Prostate gland (tissue), 2 donors: ENCODE measurements at regions not wholly inside any gene's neighbourhood (a gene's known extent, or its start where the extent isn't known, plus 50 kb on each side); places are given as distances from the start of the nearest gene placed in this dataset.

Experiments
- DNase-seq: peaks from one replicate; pipeline ENCODE4 v3.0.0-alpha.2; 2019; ENCODE audit warnings: low spot score
- H3K27ac ChIP-seq, 2 donors: fragments of 200-600 bp; sonication (generic); 2 replicates each; pipeline ENCODE4 v1.5.1; 2017 to 2019
- H3K27me3 ChIP-seq: fragments of 200-600 bp; sonication (generic); replicated peaks from 2 replicates; pipeline ENCODE4 v1.5.1; 2019; ENCODE audit not compliant: insufficient read depth
- H3K36me3 ChIP-seq, 2 donors: fragments of 200-600 bp; sonication (generic); 1 replicate in 1 of 2; 2 replicates in 1 of 2; pipeline versions ENCODE4 v1.5.1 to v1.8.1; 2017 to 2019
- H3K4me1 ChIP-seq: fragments of 200-600 bp; sonication (generic); replicated peaks from 2 replicates; pipeline ENCODE4 v1.5.1; 2019
- H3K4me3 ChIP-seq, 2 donors: fragments of 200-600 bp; sonication (generic); 2 replicates each; pipeline ENCODE4 v1.5.1; 2017 to 2019
- H3K9me3 ChIP-seq: fragments of 200-600 bp; sonication (generic); 2 replicates; pipeline ENCODE4 v1.5.1; 2017
- CTCF ChIP-seq, 4 experiments: fragments of 200-600 bp in 2 of 4; fragments of 450-650 bp in 2 of 4; sonication (generic) in 2 of 4; IDR thresholded peaks; 1 replicate in 3 of 4; 2 replicates in 1 of 4; pipeline ENCODE4 v1.5.1; 2016 to 2019; ENCODE audit warnings: antibody characterized with exemption in 4 of 4, mild to moderate bottlenecking in 2 of 4, moderate library complexity in 2 of 4
- POLR2A ChIP-seq: fragments of 450-650 bp; IDR thresholded peaks from one replicate; pipeline ENCODE4 v1.6.1; 2016; ENCODE audit warnings: antibody characterized with exemption, mild to moderate bottlenecking
- POLR2AphosphoS5 ChIP-seq: sonication (generic); formaldehyde crosslinking; IDR thresholded peaks from one replicate; pipeline ENCODE4 v1.6.1; 2017; ENCODE audit warnings: antibody characterized with exemption
- WGBS: methylation state at CpG from one replicate; pipeline ENCODE4 v1.1.5; 2018; 5-methylcytosine and 5-hydroxymethylcytosine counted together
- intact Hi-C: fragments of 100-400 bp; cut with DNase I; formaldehyde crosslinking; loops from one replicate; pipeline ENCODE4 v1.14.2; 2022

DNA sequence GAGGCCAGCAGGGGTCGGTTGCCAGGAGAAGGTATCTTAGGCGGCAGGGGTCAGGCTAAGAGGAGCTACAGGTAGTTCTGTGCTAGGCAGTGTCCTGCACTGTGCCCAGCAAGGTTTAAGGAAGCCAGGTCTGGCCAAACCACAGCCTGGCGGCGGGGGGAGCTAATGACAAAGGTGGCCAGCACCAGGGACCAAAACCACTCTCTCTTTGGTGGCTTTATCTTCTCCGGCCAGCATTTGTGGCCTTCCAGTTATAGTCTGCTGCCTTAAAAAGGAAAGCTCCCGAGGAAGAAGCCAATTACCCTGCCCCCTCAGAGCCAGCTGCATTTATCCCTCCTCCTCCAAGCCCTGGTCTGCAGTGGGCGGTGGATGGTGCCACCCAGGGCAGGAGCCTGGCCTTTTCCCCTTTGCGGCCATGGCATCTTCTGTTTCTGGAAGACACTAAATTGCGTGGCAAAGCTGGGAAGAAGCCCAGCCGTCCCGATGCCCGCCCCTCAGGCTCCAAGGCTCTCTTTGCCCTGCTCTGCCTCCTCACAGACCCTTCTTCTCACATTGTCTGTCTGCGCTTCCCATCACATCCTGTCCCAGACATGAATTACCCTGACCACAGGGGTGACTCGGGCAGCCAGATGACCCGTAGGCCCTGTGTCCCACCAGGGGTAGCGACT, 94.6 kb downstream of the EN1 start:
- Histone ChIP-seq H3K36me3 (no peaks in the 10 kb centered on the region), H3K27ac (no peak overlapping the region), H3K4me1 (no peaks in the 10 kb centered on the region), H3K27me3 (no peaks in the 10 kb centered on the region), H3K4me3 (no peak overlapping the region), H3K9me3 (no peaks in the 10 kb centered on the region)
- 82% methylated on average over 16 of the region's 16 CpGs for WGBS
- no peak for TF ChIP-seq CTCF (IDR thresholded peaks at IDR 0.05)
- TF ChIP-seq POLR2AphosphoS5, result no peak
- TF ChIP-seq POLR2A, result no peak
- no peak for DNase-seq
- intact Hi-C loops, result no loop called here

DNA sequence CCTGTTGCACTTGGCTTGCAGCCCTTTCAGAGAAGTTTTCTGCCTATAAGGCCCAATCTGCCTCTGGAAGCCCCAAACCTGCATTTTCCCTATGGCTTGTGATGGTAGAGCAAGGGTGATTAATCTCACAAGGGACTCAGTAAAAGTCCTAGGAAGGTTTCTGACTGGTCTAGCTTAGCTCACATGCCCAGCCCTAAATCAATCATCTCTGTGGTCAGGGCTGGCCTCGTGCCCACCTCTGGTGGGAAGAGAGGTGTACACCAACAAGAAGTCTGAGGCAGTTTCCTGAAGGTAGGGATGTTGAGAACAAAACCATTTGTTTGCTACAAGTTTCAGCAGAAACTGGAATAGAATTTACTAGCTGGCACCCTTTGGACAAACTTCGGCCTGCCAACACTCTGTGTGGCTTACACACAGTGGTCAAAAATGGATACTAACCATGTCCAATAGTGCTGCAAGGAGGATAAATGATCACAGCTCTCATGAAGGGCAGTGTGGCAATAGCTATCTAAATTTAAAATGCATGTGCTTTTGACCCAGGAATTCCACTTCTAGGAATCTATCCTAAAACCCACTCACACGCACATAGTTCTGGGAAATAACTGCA, 96.4 kb downstream of the EN1 start:
- no peak for DNase-seq
- no peaks in the 10 kb centered on the region for H3K36me3 ChIP-seq
- H3K27me3 ChIP-seq, result no peaks in the 10 kb centered on the region
- no peak for TF ChIP-seq POLR2A
- no peak for TF ChIP-seq POLR2AphosphoS5
- no peak for TF ChIP-seq CTCF (IDR thresholded peaks at IDR 0.05)
- H3K27ac ChIP-seq, result no peak overlapping the region
- 37% methylated on average over 3 of the region's 3 CpGs for WGBS
- H3K4me1 ChIP-seq, result no peaks in the 10 kb centered on the region
- H3K4me3 ChIP-seq, result no peak overlapping the region
- intact Hi-C loops, result no loop called here
- H3K9me3 ChIP-seq, result no peaks in the 10 kb centered on the region

- 40% methylated on average over 3 of the region's 3 CpGs for WGBS
- no peak for DNase-seq
These were observed 99.1 kb downstream of the EN1 start for GRCh38 chr2:118748245-118748885.

DNA sequence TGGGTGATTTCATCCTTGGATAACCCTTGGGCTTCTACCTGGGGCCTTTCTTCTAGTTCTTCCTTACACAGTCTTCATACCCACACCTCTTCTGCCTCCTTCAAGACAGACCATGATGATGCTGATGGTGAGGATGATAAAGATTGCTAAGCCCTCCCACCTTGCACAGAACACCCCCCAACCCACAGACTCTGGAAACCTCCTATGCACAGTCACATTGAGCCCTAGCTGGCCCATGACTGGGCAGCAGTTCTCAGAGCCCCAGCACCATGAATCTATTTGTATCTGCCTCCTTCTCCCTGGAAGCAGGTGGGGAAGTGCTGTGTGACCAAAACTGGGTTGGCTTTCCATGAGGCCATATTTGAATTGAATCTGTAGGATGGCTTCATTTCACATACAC, 99.8 kb downstream of the EN1 start:
- Histone ChIP-seq H3K27ac (no peak overlapping the region), H3K4me3 (no peak overlapping the region), H3K9me3 (no peaks in the 10 kb centered on the region), H3K36me3 (no peaks in the 10 kb centered on the region), H3K4me1 (no peaks in the 10 kb centered on the region), H3K27me3 (no peaks in the 10 kb centered on the region)
- TF ChIP-seq POLR2A (no peak), CTCF (IDR thresholded peaks at IDR 0.05) (no peak), POLR2AphosphoS5 (no peak)
- DNase-seq, result no peak
- intact Hi-C loops, result no loop called here

More at GRCh38 chr2:118748245-118748885, 99.1 kb downstream of the EN1 start:
- no peak for TF ChIP-seq POLR2A
- no peak for TF ChIP-seq CTCF (IDR thresholded peaks at IDR 0.05)
- TF ChIP-seq POLR2AphosphoS5, result no peak
- no peaks in the 10 kb centered on the region for H3K36me3 ChIP-seq
- no peak overlapping the region for H3K4me3 ChIP-seq
- H3K9me3 ChIP-seq, result no peaks in the 10 kb centered on the region
- H3K27ac ChIP-seq, result no peak overlapping the region
- no peaks in the 10 kb centered on the region for H3K27me3 ChIP-seq
- intact Hi-C loops, result no loop called here
- no peaks in the 10 kb centered on the region for H3K4me1 ChIP-seq
